Stimulated activated naive B cell treated with anti-CD40 and anti-IgM and Interleukin-4, amounts not matched to agents 10 μg/mL and 1 μg/mL and 100 μg/mL, for 72 hours (primary cell): ENCODE measurements at regions not wholly inside any gene's neighbourhood (a gene's known extent, or its start where the extent isn't known, plus 50 kb on each side); places are given as distances from the start of the nearest gene placed in this dataset.
A peak's percentile ranks its signal among the peaks of the same experiment; 100 is the strongest.

ENCODE experiments used
- ATAC-seq, 2 donors: fragments of 150-1000 bp; cut with Tn5 transposase; replicated peaks; 2 replicates each; pipeline ENCODE4 v1.10.0; 2021; ENCODE audit warnings: moderate library complexity in 1 of 2
- DNase-seq: peaks from one replicate; pipeline ENCODE4 v3.0.0; 2021
- H3K27ac Mint-ChIP-seq: one replicate; pipeline ENCODE4 v1.8.0; 2022; ENCODE audit warnings: mild to moderate bottlenecking, mixed read lengths
- H3K27me3 Mint-ChIP-seq, 2 donors: one replicate each; pipeline ENCODE4 v1.8.0; 2022; ENCODE audit warnings: mixed read lengths in 2 of 2
- H3K36me3 Mint-ChIP-seq, 2 donors: one replicate each; pipeline ENCODE4 v1.8.0; 2022; ENCODE audit warnings: mixed read lengths in 2 of 2, mild to moderate bottlenecking in 1 of 2
- H3K4me1 Mint-ChIP-seq, 2 donors: one replicate each; pipeline ENCODE4 v1.8.0; 2022; ENCODE audit warnings: mixed read lengths in 2 of 2, mild to moderate bottlenecking in 1 of 2
- H3K4me3 Mint-ChIP-seq, 2 donors: one replicate each; pipeline ENCODE4 v1.8.0; 2022; ENCODE audit warnings: mild to moderate bottlenecking in 2 of 2, mixed read lengths in 2 of 2, moderate library complexity in 1 of 2
- H3K9me3 Mint-ChIP-seq, 2 donors: one replicate each; pipeline ENCODE4 v1.8.0; 2022; ENCODE audit warnings: mixed read lengths in 2 of 2, mild to moderate bottlenecking in 1 of 2

GRCh38 chr3:31140470-31140869 is 246.0 kb upstream of the GADL1 start:
- Mint-ChIP-seq H3K27me3 (peaks cover 0 to 5% of the 10 kb centered on the region in 2 donors), H3K27ac (no peak overlapping the region), H3K9me3 (no peaks in the 10 kb centered on the region), H3K4me3 (no peak overlapping the region), H3K4me1 (no peaks in the 10 kb centered on the region), H3K36me3 (no peaks in the 10 kb centered on the region)
- ATAC-seq (no peak), DNase-seq (no peak)

- DNase-seq (no peak), ATAC-seq (no peak)
- Mint-ChIP-seq H3K4me1 (no peaks in the 10 kb centered on the region), H3K9me3 (peaks cover 0 to 2% of the 10 kb centered on the region in 2 donors), H3K36me3 (no peaks in the 10 kb centered on the region), H3K4me3 (no peak overlapping the region), H3K27me3 (no peaks in the 10 kb centered on the region), H3K27ac (no peak overlapping the region)
Measured at GRCh38 chr3:31142139-31142538, 247.7 kb upstream of the GADL1 start.

GRCh38 chr3:31142543-31142942 is 248.1 kb upstream of the GADL1 start:
- Mint-ChIP-seq H3K36me3 (no peaks in the 10 kb centered on the region), H3K4me1 (no peaks in the 10 kb centered on the region), H3K27me3 (no peaks in the 10 kb centered on the region), H3K4me3 (no peak overlapping the region), H3K27ac (no peak overlapping the region), H3K9me3 (peaks cover 0 to 2% of the 10 kb centered on the region in 2 donors)
- DNase-seq (no peak), ATAC-seq (no peak)

- peaks cover 9 to 10% of the 10 kb centered on the region in 2 donors for H3K9me3 Mint-ChIP-seq
- no peak overlapping the region for H3K4me3 Mint-ChIP-seq
- ATAC-seq (no peak), DNase-seq (no peak)
- peaks cover 6 to 7% of the 10 kb centered on the region in 2 donors for H3K36me3 Mint-ChIP-seq
- H3K4me1 Mint-ChIP-seq, result no peaks in the 10 kb centered on the region
- H3K27ac Mint-ChIP-seq, result no peak overlapping the region
- H3K27me3 Mint-ChIP-seq, result no peaks in the 10 kb centered on the region
Measured at GRCh38 chr3:31145062-31145461, 250.6 kb upstream of the GADL1 start.

GRCh38 chr3:31147550-31147949 is 253.1 kb upstream of the GADL1 start:
- H3K4me3 Mint-ChIP-seq, result no peak overlapping the region
- H3K4me1 Mint-ChIP-seq, result no peaks in the 10 kb centered on the region
- peaks cover 14 to 15% of the 10 kb centered on the region in 2 donors for H3K9me3 Mint-ChIP-seq
- DNase-seq (no peak), ATAC-seq (no peak)
- no peaks in the 10 kb centered on the region for H3K27me3 Mint-ChIP-seq
- no peak overlapping the region for H3K27ac Mint-ChIP-seq
- H3K36me3 Mint-ChIP-seq, result peaks cover 6 to 12% of the 10 kb centered on the region in 2 donors

- peak overlapping the region; percentile 32 for H3K27ac Mint-ChIP-seq
Measured at GRCh38 chr3:31157047-31157694, 262.7 kb upstream of the GADL1 start.

GRCh38 chr3:31157893-31158620 is 263.6 kb upstream of the GADL1 start:
- ATAC-seq (no peak), DNase-seq (no peak)
- Mint-ChIP-seq H3K4me3 (no peak overlapping the region), H3K9me3 (no peaks in the 10 kb centered on the region), H3K27ac (no peak overlapping the region), H3K36me3 (no peaks in the 10 kb centered on the region), H3K27me3 (no peaks in the 10 kb centered on the region), H3K4me1 (peaks cover 7 to 8% of the 10 kb centered on the region in 2 donors)

More at GRCh38 chr3:31157047-31157694, 262.7 kb upstream of the GADL1 start:
- H3K9me3 Mint-ChIP-seq, result no peaks in the 10 kb centered on the region
- H3K4me1 Mint-ChIP-seq, result peaks cover 7 to 8% of the 10 kb centered on the region in 2 donors
- no peaks in the 10 kb centered on the region for H3K27me3 Mint-ChIP-seq
- DNase-seq (no peak), ATAC-seq (peak; percentile 55 to 59)
- H3K36me3 Mint-ChIP-seq, result no peaks in the 10 kb centered on the region
- peak overlapping the region; percentile 11 to 57 for H3K4me3 Mint-ChIP-seq

- Mint-ChIP-seq H3K4me1 (peaks cover 7 to 8% of the 10 kb centered on the region in 2 donors), H3K27me3 (no peaks in the 10 kb centered on the region), H3K27ac (no peak overlapping the region), H3K9me3 (no peaks in the 10 kb centered on the region), H3K4me3 (no peak overlapping the region), H3K36me3 (no peaks in the 10 kb centered on the region)
- ATAC-seq (no peak), DNase-seq (no peak)
Measured at GRCh38 chr3:31159331-31160039, 265.0 kb upstream of the GADL1 start.

- Mint-ChIP-seq H3K27me3 (no peaks in the 10 kb centered on the region), H3K27ac (no peak overlapping the region), H3K36me3 (no peaks in the 10 kb centered on the region), H3K4me1 (peaks cover 5% of the 10 kb centered on the region in 2 donors), H3K4me3 (no peak overlapping the region), H3K9me3 (no peaks in the 10 kb centered on the region)
- DNase-seq (no peak), ATAC-seq (no peak)
Measured at GRCh38 chr3:31161889-31162288, 267.4 kb upstream of the GADL1 start.

GRCh38 chr3:31164381-31164780 is 269.9 kb upstream of the GADL1 start:
- Mint-ChIP-seq H3K9me3 (no peaks in the 10 kb centered on the region), H3K4me3 (no peak overlapping the region), H3K27me3 (no peaks in the 10 kb centered on the region), H3K36me3 (no peaks in the 10 kb centered on the region), H3K27ac (no peak overlapping the region), H3K4me1 (no peaks in the 10 kb centered on the region)
- DNase-seq (no peak), ATAC-seq (no peak)

GRCh38 chr3:31165399-31165860 is 271.0 kb upstream of the GADL1 start:
- Mint-ChIP-seq H3K36me3 (no peaks in the 10 kb centered on the region), H3K27me3 (no peaks in the 10 kb centered on the region), H3K9me3 (no peaks in the 10 kb centered on the region), H3K27ac (no peak overlapping the region), H3K4me3 (no peak overlapping the region), H3K4me1 (no peaks in the 10 kb centered on the region)
- ATAC-seq (no peak), DNase-seq (no peak)

- Mint-ChIP-seq H3K27ac (no peak overlapping the region), H3K9me3 (no peaks in the 10 kb centered on the region), H3K27me3 (no peaks in the 10 kb centered on the region), H3K4me3 (no peak overlapping the region), H3K36me3 (no peaks in the 10 kb centered on the region), H3K4me1 (no peaks in the 10 kb centered on the region)
- DNase-seq (no peak), ATAC-seq (no peak)
Measured at GRCh38 chr3:31166249-31166885, 271.9 kb upstream of the GADL1 start.

- DNase-seq (no peak), ATAC-seq (no peak)
- Mint-ChIP-seq H3K36me3 (no peaks in the 10 kb centered on the region), H3K27me3 (no peaks in the 10 kb centered on the region), H3K9me3 (no peaks in the 10 kb centered on the region), H3K4me1 (no peaks in the 10 kb centered on the region), H3K27ac (no peak overlapping the region), H3K4me3 (no peak overlapping the region)
Measured at GRCh38 chr3:31167666-31168065, 273.2 kb upstream of the GADL1 start.

- Mint-ChIP-seq H3K27ac (no peak overlapping the region), H3K4me3 (no peak overlapping the region), H3K36me3 (no peaks in the 10 kb centered on the region), H3K4me1 (peaks cover 0 to 4% of the 10 kb centered on the region in 2 donors), H3K27me3 (no peaks in the 10 kb centered on the region), H3K9me3 (peaks cover 0 to 2% of the 10 kb centered on the region in 2 donors)
- DNase-seq (no peak), ATAC-seq (no peak)
Measured at GRCh38 chr3:31170932-31171670, 276.6 kb upstream of the GADL1 start.
